Embryonic facial prominence (tissue), 1 donor: ENCODE measurements at regions not wholly inside any gene's neighbourhood (a gene's known extent, or its start where the extent isn't known, plus 50 kb on each side); places are given as distances from the start of the nearest gene placed in this dataset.
"Not testable (repeated sequence)": the region's sequence is repeated elsewhere in the genome, so short reads cannot be mapped to it uniquely, and the experiment has no call there.

ENCODE experiments used
- DNase-seq: peaks from one replicate; pipeline ENCODE4 v3.0.0-alpha.2; 2016; ENCODE audit errors: extremely low spot score

DNA sequence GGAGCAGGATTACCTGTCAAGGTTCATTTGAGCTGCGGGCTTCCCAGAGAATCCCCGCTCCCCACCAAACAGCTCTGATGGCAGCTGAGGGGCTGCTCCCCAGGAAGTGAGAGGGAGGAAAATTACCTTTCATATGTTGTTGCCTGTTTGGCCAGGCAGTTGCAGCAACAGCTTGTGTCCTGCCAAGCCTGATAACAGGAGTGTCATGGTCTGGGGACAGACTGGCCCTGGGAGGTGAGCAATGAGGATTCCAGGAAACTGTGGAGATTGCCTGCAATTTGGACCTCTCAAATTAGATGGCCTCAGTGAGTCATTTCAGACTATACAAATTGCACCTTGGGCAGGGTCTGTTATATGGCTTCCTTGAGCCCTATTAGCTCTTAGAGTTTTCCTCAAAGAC lies 189.3 kb downstream of the PTPRU start:
- no peak for DNase-seq

DNA sequence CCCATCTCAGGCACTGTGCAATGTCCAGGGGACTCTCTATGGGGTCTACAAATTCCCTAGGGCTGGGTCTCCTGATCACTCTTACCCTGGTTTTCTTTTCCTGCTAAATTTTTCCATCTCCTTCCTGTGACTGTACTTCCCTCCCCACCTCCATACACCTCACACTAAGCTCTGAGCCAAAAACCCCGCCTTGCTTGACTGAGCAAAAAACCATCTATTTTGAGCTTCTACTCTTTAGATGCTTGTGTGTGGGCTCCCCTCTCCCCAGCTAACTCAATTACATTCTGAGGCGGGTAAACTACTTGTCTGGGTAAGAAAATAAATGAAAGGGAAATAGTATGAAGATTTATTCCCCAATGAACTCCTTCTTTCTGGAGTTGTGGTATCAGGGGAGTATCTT lies 187.9 kb downstream of the PTPRU start:
- DNase-seq = no peak

DNA sequence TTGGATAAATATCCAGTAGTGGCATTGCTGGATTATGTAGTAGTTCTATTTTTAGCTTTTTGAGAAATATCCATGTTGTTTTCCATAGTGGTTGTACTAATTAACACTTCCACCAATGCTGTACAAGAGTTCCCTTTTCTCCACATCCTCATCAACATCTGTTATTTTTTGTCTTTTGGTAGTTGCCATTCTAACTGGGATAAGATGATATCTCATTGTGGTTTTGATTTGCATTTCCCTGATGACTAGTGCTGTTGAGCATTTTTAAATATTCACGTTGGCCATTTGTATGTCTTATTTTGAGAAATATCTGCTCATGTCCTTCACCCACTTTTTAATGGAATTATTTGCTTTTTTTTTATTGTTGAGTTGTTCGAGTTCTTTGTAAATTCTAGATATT lies 183.9 kb downstream of the PTPRU start:
- DNase-seq = no peak

DNA sequence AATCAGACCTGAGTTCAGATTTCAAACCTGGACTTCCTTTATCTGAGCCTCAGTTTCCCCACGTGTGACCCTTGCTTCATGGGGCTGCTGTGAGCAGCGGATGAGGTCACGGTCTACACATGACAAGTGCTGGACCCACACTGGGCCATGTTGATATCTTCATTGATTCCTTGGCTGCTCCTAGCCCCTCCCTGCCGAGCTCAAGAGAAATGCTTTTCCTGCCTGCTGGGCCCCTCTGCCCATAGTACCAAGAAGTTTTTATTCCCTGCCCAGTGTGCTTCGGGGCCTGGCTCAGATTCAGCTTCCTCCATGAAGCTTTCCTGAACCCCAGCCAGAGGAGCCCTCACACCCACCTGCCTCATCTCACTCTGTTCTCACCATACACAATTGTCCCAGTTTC lies 181.6 kb downstream of the PTPRU start:
- no peak for DNase-seq

DNA sequence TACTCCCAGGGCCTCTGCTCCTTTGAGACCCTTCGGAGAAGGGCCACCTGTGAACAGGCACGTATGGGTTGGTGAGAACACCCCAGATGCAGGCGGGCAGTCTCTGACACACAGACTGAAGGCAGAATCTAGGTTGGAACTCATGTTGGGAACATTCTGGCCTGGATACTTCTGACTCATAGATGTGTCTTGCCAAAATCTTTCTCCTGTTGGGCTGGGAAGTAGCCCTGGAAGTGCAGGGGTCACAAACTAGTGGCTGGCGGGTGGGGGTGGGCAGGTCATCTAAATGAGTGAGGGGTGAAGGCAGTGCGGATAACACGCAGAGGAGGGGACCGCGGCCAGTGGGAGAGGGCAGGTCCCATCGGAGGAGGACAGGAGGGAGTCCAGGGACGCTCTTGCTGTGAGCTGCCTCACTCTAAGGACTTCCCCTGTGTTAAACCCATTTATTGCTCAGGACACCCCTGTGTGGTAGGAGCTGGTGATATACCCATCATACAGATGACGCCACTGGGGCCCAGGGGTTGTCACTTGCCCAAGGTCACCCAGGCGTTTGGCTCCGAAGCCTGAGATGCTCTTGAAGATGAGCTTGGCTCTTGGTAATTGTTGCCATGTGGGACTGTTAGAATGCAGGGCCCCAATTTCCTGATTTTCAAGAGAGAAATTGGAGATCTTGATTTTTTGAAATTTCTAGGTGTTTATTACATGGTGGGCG lies 181.0 kb downstream of the PTPRU start:
- DNase-seq = no peak

DNA sequence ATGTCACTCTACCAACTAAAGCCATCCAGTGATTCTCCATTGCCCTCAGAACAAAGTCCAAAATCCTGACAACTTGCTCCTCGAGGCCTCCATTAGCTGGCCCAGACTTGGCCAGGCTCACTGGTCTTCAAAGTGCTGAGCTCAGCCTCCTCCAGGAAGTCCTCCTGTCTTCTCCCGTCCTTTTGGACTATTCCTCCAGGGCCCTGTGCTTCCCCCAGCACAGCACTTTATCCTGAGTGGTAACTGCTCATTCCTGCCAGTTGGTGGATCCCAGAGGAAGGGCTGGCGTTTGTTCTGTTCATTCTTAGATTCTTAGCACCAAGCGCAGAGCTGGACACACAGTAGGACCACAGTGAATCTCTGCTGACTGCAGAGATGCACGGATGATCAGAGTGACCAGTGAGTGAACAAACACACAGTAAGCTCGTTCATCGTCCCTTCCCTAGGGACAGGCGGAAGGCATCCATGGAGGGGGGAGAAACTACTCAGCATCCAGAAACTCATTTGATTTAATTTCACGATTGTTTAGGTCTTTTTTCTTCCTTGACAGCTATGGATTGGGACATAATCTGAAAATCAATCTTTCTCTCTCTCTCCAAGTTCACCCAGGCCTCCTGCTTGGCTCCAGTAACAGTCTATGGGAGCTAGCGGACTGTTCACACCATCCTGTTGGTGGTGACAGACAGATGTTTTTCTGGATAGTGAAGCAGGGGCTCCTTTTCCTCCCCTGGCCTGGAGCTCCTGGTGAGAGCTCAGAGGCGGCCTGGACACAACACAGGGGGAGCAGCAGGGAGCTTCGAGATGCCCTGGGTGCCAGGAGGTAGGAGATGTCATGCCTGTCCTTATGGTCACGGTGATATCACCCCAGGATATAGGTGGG lies 180.2 kb downstream of the PTPRU start:
- DNase-seq = no peak

DNA sequence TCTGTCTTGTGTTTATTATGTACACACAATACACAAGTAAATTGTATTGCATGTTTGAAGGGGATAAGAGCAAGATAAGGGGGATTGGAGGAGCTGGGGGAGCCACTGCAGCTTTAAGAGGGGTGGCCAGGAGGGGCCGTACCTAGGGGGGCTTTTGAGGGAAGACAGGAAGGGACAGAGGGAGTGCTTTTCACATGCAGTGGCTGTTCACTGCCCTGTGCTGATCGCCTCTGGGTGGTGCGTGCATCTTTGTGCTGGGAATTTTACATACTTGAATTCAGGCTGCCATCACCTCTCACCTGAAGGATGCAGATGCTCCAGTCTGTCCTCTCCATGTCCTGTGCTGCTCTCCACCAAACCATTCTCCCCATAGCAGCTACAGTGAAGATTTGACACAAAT lies 179.5 kb downstream of the PTPRU start:
- DNase-seq = no peak

DNA sequence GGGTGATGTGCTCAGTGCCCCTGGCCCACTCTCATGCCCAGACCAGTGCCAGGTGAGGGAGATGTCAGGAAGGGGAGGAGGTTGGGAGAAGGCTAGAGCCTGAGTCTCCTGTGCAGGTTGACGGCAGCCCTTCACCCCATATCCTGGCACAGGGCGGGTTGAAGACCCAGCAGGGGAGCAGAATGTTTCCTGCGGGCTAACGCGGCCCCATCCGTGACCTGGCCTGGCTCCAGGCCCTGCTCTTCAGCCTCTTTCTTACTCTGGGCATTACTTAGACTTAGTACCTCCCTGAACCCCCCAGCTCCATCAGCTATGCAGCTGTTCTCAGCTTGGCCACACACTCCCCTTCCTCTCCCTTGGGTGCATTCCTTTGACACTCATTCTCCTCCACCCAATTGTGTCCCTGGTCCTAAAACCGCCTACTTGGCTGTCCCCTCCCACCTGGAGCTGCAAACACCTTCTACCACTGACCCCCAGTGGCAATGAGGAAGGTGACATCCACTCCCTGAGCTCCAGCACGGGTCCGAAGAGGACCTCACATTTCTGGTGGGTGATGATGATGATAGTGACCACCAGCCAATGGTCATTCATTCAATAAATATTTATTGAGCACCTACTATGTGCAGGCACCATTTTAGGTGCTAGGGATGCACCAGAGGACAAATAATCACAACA lies 179.0 kb downstream of the PTPRU start:
- no peak for DNase-seq

DNA sequence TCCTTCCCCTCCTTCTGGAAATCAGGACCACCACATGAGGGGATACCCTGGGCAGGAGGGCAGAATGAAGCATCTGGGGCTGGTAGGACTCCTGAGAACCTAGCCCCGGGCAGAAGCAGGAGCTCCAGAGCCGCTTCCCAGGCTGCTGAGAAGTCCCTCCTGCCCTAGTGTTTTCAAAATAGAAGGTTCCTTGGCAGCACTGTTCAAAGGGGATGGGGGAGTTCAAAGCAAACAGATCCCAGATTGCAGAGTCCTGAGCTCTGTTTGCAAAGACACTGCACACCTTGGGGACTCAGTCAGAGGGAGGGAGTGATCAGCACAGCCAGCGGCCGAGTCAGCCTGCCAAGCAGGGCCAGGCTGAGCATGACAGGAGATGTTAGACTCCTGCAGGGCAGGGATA lies 177.8 kb downstream of the PTPRU start:
- DNase-seq = no peak

DNA sequence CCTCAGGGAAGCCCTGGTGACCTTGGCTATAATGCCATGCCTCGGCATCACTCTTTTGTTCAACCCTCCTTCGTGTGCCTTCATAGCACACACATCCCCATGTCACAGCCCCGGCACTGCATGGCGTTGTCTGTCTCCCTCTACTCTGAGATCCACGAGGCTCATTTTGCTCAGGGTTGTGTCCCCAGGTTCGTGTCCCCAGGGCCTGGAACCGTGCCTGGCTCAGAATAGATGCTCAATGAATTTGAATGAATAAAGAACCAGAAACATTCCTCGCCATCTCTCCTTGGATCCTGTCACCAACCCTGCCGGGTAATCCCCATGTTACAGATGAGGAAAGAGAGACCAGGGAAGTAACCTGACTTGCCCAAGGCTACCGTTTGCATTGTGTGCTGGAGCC lies 177.3 kb downstream of the PTPRU start:
- no peak for DNase-seq

DNA sequence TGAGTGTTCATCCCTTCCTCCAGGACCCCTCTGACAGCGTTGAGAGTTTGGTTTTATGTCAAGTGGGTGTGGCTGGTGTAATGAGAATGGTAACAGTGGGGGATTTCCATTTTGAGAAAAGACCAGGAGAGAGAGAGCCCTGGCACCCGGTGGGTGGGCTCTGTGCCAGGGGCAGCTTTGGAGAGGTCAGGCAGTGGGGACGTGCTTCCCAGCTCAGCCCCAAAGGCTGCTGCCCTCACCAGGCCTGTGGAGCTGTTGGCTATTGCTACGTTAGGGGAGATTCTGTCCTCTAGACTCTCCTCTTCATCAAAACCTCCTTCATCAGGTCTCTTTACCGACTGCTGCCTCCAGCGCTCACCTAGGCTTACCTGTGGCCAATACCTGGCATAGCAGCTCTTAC lies 176.3 kb downstream of the PTPRU start:
- no peak for DNase-seq

DNA sequence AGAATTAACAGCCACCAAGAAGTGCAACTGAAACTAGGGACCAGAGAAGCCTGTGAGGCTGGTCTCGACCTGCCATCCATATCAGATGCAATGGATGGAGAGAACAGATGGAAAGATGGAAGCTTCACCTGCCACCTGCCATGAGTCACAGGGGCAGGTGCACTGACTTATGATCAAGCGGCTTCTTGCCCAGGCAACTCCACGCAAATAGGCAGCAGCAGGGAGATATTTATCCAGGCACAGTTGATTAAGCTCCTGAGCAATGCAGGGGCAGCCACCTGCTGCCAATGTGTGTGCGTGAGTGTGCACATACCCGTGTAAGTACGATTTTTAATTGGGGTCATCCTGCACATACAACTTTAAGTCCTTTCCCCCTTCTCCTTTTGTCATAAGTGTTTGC lies 174.2 kb downstream of the PTPRU start:
- DNase-seq = no peak

DNA sequence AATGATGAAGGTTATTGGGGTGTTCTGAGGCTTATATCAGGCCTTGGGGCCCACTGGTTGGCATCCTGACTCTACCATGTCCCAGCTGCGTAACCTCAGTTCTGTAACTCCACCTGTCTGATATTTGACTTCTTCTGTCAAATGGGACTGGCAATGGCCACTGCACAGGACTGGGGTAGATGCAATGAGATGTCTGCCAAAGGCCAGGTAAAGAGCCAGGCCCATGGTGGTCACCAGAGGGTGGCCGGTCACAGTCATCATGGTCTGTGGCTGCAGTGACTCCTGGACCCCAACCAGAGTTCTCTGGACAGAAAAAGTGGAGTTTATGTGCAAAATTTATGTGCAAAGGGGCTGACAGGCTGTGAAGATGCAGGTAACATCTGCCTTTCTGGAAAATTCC lies 173.3 kb downstream of the PTPRU start:
- no peak for DNase-seq

DNA sequence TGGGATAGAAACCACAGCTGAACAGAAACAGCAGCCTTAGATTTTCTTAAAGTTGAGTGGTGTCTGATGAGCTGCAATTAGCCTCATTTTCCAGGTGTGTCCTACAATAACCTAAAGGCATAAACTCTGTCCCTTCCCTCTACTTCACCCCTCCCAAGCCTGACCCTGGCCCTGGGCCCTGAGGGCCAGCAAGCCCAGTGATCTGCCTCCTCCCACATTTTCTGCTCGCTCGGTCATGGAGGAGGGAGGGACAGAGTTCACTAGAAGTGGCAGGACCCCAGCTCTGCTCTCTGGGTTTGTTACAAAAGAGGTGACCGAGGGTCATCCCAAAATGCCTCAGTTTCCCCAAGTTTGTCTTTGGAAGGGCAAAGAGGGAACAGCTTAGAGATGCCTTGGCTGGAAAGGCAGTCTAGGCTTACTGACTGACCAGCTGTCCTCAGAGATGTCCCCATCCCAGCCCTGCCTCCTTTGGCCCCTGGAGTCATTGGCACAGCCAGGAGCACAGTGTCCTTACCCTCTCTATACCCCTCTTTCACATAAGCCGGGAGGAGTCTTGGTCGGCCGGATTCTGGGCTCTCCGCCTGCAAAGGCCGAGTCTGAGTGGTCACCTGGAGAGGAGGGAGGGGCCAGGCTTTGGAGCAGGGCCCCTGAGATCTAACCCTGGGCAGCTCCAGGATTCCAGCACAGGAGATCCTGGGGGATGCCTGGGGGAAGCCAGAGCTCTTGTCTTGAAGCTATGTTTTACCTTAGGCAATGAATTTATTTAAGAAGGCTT lies 172.7 kb downstream of the PTPRU start:
- no peak for DNase-seq

DNA sequence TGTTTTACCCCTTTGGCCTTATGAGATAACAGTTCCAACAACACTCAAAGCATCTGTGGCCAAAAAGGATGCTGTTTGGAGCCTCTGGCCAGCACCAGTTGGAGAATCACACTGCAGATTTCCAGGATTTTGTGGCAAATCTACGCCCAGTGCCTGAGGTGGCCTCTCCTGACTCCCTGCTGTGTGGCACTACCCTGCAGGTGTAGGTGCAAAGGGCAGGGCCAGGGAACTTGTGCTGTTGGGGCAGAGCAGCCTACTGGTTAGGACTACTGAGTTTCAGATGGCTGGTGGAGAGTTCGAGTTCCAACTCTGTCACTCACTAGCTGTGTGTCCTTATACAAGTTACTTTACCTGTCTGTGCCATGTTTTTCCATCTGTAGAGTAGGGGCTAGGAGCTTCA lies 170.5 kb downstream of the PTPRU start:
- no peak for DNase-seq

DNA sequence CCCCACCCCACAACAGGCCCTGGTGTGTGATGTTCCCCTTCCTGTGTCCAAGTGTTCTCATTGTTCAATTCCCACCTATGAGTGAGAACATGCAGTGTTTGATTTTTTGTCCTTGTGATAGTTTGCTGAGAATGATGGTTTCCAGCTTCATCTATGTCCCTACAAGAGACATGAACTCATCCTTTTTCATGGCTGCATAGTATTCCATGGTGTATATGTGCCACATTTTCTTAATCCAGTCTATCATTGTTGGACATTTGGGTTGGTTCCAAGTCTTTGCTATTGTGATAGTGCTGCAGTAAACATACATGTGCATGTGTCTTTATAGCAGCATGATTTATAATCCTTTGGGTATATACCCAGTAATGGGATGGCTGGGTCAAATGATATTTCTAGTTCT lies 163.9 kb downstream of the PTPRU start:
- not testable (repeated sequence) for DNase-seq

DNA sequence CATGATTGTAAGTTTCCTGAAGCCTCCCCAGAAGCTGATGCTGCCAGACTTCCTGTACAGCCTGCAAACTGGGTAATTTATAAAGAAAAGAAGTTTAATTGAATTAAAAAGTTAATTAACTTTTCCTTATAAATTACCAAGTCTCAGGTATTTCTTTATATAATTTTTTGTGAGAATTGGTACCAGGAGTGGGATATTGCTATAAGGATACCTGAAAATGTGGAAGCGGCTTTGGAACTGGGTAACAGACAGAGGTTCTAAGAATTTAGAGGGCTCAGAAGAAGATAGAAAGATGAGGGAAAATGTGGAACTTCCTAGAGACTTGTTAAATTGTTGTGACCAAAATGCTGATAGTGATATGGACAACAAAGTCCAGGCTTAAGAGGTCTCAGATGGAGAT lies 163.1 kb downstream of the PTPRU start:
- DNase-seq = no peak

DNA sequence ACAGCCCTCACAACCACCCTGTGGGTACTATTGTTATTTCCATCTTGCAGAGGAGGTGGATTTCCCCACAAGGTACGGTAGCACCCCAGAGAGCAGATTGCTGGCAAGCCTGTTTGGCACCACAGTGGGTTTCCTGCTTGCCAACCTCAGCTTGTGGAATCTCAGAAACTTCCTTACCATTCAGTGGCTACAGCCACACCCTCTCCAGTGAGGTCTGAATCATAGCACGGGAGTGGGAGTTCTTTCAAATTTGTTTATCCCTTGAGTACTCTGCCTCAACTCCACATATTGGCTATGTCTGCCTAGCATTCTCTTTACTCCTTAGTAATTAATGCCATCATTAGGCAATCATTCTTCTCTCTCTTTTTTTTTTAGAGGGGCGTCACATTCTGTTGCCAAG lies 162.1 kb downstream of the PTPRU start:
- DNase-seq = no peak

DNA sequence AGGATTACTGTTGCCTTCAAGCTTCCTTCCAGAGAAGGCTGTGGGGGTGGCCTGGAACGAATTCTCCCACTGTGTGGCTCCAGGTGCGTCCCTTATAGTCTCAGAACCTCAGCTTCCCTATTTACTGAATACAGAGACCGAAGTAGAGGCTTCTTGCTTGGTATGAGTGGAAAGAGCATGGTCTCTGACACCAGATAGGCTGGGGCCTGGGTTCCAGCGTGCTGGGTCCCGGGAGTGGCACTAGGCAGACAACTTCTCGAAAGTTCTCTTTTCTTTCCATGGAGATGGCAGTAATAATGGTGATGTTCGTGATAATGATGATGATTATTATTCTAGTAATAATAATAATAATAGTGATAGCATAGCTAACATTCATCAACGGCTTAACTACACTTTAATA lies 161.7 kb downstream of the PTPRU start:
- DNase-seq = no peak

DNA sequence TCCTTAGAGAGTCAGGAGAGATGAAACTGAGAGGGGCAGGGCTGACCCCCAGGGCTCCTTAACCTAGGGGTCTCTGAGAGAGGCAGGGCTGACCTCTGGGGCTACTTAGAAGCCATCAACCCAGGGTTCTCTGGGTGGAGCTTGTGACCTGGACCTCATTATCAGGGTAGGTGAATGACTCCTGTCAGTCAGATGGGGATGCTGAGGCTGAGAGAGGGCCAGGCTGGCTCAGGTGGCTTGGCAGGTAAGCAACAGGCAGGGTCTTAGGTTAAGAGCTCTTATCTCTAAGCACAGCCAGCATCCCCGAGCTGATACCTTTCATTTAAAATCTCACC lies 160.9 kb downstream of the PTPRU start:
- no peak for DNase-seq

DNA sequence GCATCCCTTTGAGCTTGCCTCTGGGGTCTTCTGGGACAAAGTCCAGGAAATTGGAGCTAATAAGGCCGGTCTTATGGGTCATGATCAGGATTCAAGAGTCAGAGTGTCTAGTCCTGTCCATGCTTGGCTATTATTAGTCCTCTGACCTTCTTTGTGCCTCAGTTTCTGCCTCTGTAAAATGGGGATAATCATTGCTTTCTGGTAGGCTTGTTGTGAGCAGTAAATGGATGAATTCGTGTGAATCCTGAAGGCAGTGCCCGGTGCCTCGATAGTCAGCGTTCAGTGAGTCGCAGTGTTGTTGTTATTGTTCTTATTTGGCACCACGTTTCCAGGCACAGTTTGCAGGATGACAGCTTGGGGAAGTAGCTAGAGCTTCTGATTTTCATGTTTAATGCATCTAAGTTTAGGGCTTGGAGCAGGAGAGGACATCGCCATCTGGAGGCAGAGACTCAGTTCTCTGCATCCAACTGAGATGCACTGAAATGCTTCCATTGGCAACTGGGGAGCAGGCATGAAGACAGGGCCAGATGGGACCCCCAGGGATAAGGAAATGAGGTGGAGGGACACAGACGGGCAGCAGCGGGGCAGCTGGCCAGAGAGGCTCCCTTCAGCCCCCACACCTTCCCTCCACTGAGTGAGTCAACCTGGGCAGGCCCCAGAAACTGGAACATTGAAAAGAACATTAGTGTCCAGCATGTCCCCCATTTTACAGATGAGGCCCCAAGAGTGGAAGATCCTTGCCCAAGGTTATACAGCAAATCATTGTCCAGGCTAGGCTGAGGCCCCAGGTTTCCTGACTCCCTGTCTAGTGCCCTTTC lies 160.3 kb downstream of the PTPRU start:
- no peak for DNase-seq
